GM12878 (cell line): ENCODE measurements at regions not wholly inside any gene's neighbourhood (a gene's known extent, or its start where the extent isn't known, plus 50 kb on each side); places are given as distances from the start of the nearest gene placed in this dataset.

ENCODE experiments used
- NRF1 ChIP-seq: conservative IDR thresholded peaks from 2 replicates; pipeline ENCODE4 v1.6.1; 2011; ENCODE audit warnings: mild to moderate bottlenecking, low read depth, low read length, improper control_type of control experiment
- POLR2A ChIP-seq: IDR thresholded peaks from 2 replicates; pipeline ENCODE4 v1.6.1; 2011; ENCODE audit warnings: low read depth, mild to moderate bottlenecking, low read length
- RCOR1 ChIP-seq: conservative IDR thresholded peaks from 2 replicates; pipeline ENCODE4 v1.6.1; 2012; ENCODE audit warnings: low read depth, low read length, improper control_type of control experiment
- STAT1 ChIP-seq: fragments of 450-650 bp; conservative IDR thresholded peaks from 2 replicates; pipeline ENCODE4 v1.6.1; 2014; ENCODE audit warnings: antibody characterized with exemption, mild to moderate bottlenecking
- YBX1 ChIP-seq: fragments of 450-650 bp; IDR thresholded peaks from 2 replicates; pipeline ENCODE4 v1.6.1; 2016; ENCODE audit warnings: antibody characterized with exemption
- TF ChIP-seq, protein P1 (sequence below): IDR thresholded peaks from 2 replicates; pipeline ENCODE4 v1.6.1; 2011; ENCODE audit warnings: borderline replicate concordance, low read depth, mild to moderate bottlenecking, moderate library complexity, low read length; ENCODE audit not compliant: insufficient read depth, poor library complexity, severe bottlenecking

DNA sequence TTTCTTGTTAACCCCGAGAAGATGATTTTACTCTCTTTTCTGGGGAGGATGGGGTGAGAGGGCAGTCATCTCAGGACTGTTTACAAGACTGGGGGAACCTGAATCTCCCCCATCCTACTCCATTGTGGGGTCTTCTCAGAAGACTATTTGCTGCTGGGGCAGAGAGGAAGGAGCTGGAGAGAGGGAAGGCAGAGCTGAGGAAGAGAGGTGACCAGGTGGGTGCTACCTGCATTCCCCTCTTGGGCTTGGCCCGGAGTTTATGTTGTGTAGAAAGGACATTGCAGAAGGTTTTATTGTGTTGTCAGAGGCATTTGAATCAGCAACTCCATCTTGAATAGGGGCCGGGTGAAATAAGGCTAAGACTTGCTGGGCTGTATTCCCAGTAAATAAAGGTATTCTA lies 247.1 kb upstream of the GALNT17 start:
- TF ChIP-seq YBX1, result no peak
- TF ChIP-seq STAT1, result no peak
- no peak for TF ChIP-seq POLR2A
- TF ChIP-seq, protein P1, sequence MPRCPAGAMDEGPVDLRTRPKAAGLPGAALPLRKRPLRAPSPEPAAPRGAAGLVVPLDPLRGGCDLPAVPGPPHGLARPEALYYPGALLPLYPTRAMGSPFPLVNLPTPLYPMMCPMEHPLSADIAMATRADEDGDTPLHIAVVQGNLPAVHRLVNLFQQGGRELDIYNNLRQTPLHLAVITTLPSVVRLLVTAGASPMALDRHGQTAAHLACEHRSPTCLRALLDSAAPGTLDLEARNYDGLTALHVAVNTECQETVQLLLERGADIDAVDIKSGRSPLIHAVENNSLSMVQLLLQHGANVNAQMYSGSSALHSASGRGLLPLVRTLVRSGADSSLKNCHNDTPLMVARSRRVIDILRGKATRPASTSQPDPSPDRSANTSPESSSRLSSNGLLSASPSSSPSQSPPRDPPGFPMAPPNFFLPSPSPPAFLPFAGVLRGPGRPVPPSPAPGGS, result no peak
- no peak for TF ChIP-seq RCOR1
- TF ChIP-seq NRF1, result no peak
